Thyroid gland (tissue), 4 donors: ENCODE measurements at regions not wholly inside any gene's neighbourhood (a gene's known extent, or its start where the extent isn't known, plus 50 kb on each side); places are given as distances from the start of the nearest gene placed in this dataset.

Experiments
- DNase-seq, 2 donors: peaks; one replicate each; pipeline ENCODE4 v3.0.0-alpha.2; 2019
- H3K27ac ChIP-seq, 3 donors: fragments of 200-600 bp; sonication (generic); 1 replicate in 2 of 3; 2 replicates in 1 of 3; pipeline ENCODE4 v1.5.1; 2016 to 2019; ENCODE audit warnings: mild to moderate bottlenecking in 1 of 3, moderate library complexity in 1 of 3
- H3K27me3 ChIP-seq: fragments of 200-600 bp; sonication (generic); one replicate; pipeline ENCODE4 v1.5.1; 2019
- H3K36me3 ChIP-seq, 2 donors: fragments of 200-600 bp; sonication (generic); one replicate each; pipeline ENCODE4 v1.5.1; 2016 to 2019
- H3K4me1 ChIP-seq, 2 donors: fragments of 200-600 bp; sonication (generic); one replicate each; pipeline ENCODE4 v1.5.1; 2017 to 2019
- H3K4me3 ChIP-seq, 3 donors: fragments of 200-600 bp; sonication (generic); replicated peaks in 1 of 3; 1 replicate in 2 of 3; 2 replicates in 1 of 3; pipeline ENCODE4 v1.5.1; 2016; ENCODE audit warnings: mild to moderate bottlenecking in 1 of 3
- H3K9me3 ChIP-seq: fragments of 200-600 bp; sonication (generic); one replicate; pipeline ENCODE4 v1.5.1; 2017
- CTCF ChIP-seq, 6 experiments: fragments of 200-600 bp in 3 of 6; fragments of 450-650 bp in 3 of 6; sonication (generic) in 3 of 6; IDR thresholded peaks; one replicate each; pipeline ENCODE4 v1.5.1; 2016 to 2019; ENCODE audit warnings: antibody characterized with exemption in 6 of 6, mild to moderate bottlenecking in 2 of 6, inconsistent platforms in 1 of 6, moderate library complexity in 1 of 6
- POLR2A ChIP-seq, 2 donors: fragments of 450-650 bp; IDR thresholded peaks; one replicate each; pipeline ENCODE4 v1.6.1; 2017; ENCODE audit warnings: antibody characterized with exemption in 2 of 2, mild to moderate bottlenecking in 2 of 2, moderate library complexity in 1 of 2
- WGBS, 2 donors: methylation state at CpG; one replicate each; pipeline ENCODE4 v1.1.5; 2017; 5-methylcytosine and 5-hydroxymethylcytosine counted together
- intact Hi-C: fragments of 100-400 bp; cut with DNase I; formaldehyde crosslinking; loops from one replicate; pipeline ENCODE4 v1.15.1; 2023

- Histone ChIP-seq H3K36me3 (no peaks in the 10 kb centered on the region), H3K4me1 (no peaks in the 10 kb centered on the region), H3K9me3 (no peaks in the 10 kb centered on the region), H3K4me3 (no peak overlapping the region), H3K27ac (no peak overlapping the region), H3K27me3 (no peaks in the 10 kb centered on the region)
- TF ChIP-seq CTCF (IDR thresholded peaks at IDR 0.05) (no peak), POLR2A (IDR thresholded peaks at IDR 0.05) (no peak)
- no peak for DNase-seq
- intact Hi-C loops = no loop called here
- WGBS, 2 donors = 79 to 83% methylated on average over 2 of the region's 2 CpGs
Measured at GRCh38 chr18:67428805-67429204, 87.7 kb downstream of the DSEL start.

- H3K4me1 ChIP-seq = no peaks in the 10 kb centered on the region
- WGBS, 2 donors = 78 to 82% methylated on average over 2 of the region's 2 CpGs
- intact Hi-C loops = no loop called here
- no peaks in the 10 kb centered on the region for H3K9me3 ChIP-seq
- TF ChIP-seq POLR2A (IDR thresholded peaks at IDR 0.05) = no peak
- no peak for TF ChIP-seq CTCF (IDR thresholded peaks at IDR 0.05)
- DNase-seq = no peak
- H3K27me3 ChIP-seq = no peaks in the 10 kb centered on the region
- H3K4me3 ChIP-seq = no peak overlapping the region
- H3K36me3 ChIP-seq = no peaks in the 10 kb centered on the region
- H3K27ac ChIP-seq = no peak overlapping the region
Measured at GRCh38 chr18:67428158-67428557, 88.4 kb downstream of the DSEL start.

- Histone ChIP-seq H3K9me3 (no peaks in the 10 kb centered on the region), H3K4me3 (no peak overlapping the region), H3K27ac (no peak overlapping the region), H3K36me3 (no peaks in the 10 kb centered on the region), H3K27me3 (no peaks in the 10 kb centered on the region), H3K4me1 (no peaks in the 10 kb centered on the region)
- intact Hi-C loops = no loop called here
- no peak for DNase-seq
- no peak for TF ChIP-seq POLR2A (IDR thresholded peaks at IDR 0.05)
- no peak for TF ChIP-seq CTCF (IDR thresholded peaks at IDR 0.05)
- WGBS, 2 donors = 90 to 91% methylated on average over 5 of the region's 5 CpGs
Measured at GRCh38 chr18:67426486-67426885, 90.0 kb downstream of the DSEL start.

GRCh38 chr18:67425672-67426071 lies 90.8 kb downstream of the DSEL start:
- intact Hi-C loops = no loop called here
- no peaks in the 10 kb centered on the region for H3K4me1 ChIP-seq
- no peak for TF ChIP-seq POLR2A (IDR thresholded peaks at IDR 0.05)
- no peak for TF ChIP-seq CTCF (IDR thresholded peaks at IDR 0.05)
- no peak overlapping the region for H3K4me3 ChIP-seq
- no peak overlapping the region for H3K27ac ChIP-seq
- H3K9me3 ChIP-seq = no peaks in the 10 kb centered on the region
- no peak for DNase-seq
- H3K36me3 ChIP-seq = no peaks in the 10 kb centered on the region
- no peaks in the 10 kb centered on the region for H3K27me3 ChIP-seq

- intact Hi-C loops = no loop called here
- Histone ChIP-seq H3K27ac (no peak overlapping the region), H3K36me3 (no peaks in the 10 kb centered on the region), H3K9me3 (no peaks in the 10 kb centered on the region), H3K4me1 (no peaks in the 10 kb centered on the region), H3K27me3 (no peaks in the 10 kb centered on the region), H3K4me3 (no peak overlapping the region)
- DNase-seq = no peak
- 83 to 89% methylated on average over 1 of the region's 1 CpG for WGBS, 2 donors
- no peak for TF ChIP-seq CTCF (IDR thresholded peaks at IDR 0.05)
- TF ChIP-seq POLR2A (IDR thresholded peaks at IDR 0.05) = no peak
Measured at GRCh38 chr18:67421651-67422050, 94.9 kb downstream of the DSEL start.
